ENCODE measurements at regions not wholly inside any gene's neighbourhood (a gene's known extent, or its start where the extent isn't known, plus 50 kb on each side); places are given as distances from the start of the nearest gene placed in this dataset.

GRCh38 chr11:133705074-133705648, 140.2 kb downstream of the SPATA19 start (continued):
- TF ChIP-seq, protein P1, sequence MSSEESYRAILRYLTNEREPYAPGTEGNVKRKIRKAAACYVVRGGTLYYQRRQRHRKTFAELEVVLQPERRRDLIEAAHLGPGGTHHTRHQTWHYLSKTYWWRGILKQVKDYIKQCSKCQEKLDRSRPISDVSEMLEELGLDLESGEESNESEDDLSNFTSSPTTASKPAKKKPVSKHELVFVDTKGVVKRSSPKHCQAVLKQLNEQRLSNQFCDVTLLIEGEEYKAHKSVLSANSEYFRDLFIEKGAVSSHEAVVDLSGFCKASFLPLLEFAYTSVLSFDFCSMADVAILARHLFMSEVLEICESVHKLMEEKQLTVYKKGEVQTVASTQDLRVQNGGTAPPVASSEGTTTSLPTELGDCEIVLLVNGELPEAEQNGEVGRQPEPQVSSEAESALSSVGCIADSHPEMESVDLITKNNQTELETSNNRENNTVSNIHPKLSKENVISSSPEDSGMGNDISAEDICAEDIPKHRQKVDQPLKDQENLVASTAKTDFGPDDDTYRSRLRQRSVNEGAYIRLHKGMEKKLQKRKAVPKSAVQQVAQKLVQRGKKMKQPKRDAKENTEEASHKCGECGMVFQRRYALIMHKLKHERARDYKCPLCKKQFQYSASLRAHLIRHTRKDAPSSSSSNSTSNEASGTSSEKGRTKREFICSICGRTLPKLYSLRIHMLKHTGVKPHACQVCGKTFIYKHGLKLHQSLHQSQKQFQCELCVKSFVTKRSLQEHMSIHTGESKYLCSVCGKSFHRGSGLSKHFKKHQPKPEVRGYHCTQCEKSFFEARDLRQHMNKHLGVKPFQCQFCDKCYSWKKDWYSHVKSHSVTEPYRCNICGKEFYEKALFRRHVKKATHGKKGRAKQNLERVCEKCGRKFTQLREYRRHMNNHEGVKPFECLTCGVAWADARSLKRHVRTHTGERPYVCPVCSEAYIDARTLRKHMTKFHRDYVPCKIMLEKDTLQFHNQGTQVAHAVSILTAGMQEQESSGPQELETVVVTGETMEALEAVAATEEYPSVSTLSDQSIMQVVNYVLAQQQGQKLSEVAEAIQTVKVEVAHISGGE (CRISPR knock-in tag; IDR thresholded peaks at IDR 0.05): no peak
- TF ChIP-seq MAFG (tag; conservative IDR thresholded peaks at IDR 0.05): no peak
- no peak for TF ChIP-seq LEF1 (IDR thresholded peaks at IDR 0.05)
- no peak for TF ChIP-seq ZNF274 (IDR thresholded peaks at IDR 0.05; ENCODE audit: borderline replicate concordance, low read depth, low read length)
- no peak for TF ChIP-seq RBBP5 (IDR thresholded peaks at IDR 0.05; ENCODE audit: borderline replicate concordance, insufficient read depth, low read length, poor library complexity, severe bottlenecking)
- TF ChIP-seq NCOA2 (IDR thresholded peaks at IDR 0.05; ENCODE audit: partially characterized antibody in 2 of 2): no peak
- no peak for TF ChIP-seq BHLHE40 (IDR thresholded peaks at IDR 0.05; ENCODE audit: low read length)
- TF ChIP-seq, protein P2, sequence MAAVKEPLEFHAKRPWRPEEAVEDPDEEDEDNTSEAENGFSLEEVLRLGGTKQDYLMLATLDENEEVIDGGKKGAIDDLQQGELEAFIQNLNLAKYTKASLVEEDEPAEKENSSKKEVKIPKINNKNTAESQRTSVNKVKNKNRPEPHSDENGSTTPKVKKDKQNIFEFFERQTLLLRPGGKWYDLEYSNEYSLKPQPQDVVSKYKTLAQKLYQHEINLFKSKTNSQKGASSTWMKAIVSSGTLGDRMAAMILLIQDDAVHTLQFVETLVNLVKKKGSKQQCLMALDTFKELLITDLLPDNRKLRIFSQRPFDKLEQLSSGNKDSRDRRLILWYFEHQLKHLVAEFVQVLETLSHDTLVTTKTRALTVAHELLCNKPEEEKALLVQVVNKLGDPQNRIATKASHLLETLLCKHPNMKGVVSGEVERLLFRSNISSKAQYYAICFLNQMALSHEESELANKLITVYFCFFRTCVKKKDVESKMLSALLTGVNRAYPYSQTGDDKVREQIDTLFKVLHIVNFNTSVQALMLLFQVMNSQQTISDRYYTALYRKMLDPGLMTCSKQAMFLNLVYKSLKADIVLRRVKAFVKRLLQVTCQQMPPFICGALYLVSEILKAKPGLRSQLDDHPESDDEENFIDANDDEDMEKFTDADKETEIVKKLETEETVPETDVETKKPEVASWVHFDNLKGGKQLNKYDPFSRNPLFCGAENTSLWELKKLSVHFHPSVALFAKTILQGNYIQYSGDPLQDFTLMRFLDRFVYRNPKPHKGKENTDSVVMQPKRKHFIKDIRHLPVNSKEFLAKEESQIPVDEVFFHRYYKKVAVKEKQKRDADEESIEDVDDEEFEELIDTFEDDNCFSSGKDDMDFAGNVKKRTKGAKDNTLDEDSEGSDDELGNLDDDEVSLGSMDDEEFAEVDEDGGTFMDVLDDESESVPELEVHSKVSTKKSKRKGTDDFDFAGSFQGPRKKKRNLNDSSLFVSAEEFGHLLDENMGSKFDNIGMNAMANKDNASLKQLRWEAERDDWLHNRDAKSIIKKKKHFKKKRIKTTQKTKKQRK (IDR thresholded peaks at IDR 0.05; ENCODE audit: borderline replicate concordance, low read depth, low read length): no peak
